Choroid plexus epithelial cell (primary cell): ENCODE measurements at regions not wholly inside any gene's neighbourhood (a gene's known extent, or its start where the extent isn't known, plus 50 kb on each side); places are given as distances from the start of the nearest gene placed in this dataset.

Experiments used
- DNase-seq: peaks from one replicate; pipeline ENCODE4 v3.0.0-alpha.2; 2010; ENCODE audit warnings: low read depth
- H3K4me3 ChIP-seq: 2 replicates; pipeline ENCODE4 v1.5.1; 2011; ENCODE audit warnings: low read depth, mild to moderate bottlenecking, control low read depth, low read length, moderate library complexity
- TF ChIP-seq, protein P1 (sequence below): conservative IDR thresholded peaks from 2 replicates; pipeline ENCODE4 v1.5.1; 2011; ENCODE audit warnings: low read depth, mild to moderate bottlenecking, control low read depth, inconsistent platforms, low read length, moderate library complexity

DNA sequence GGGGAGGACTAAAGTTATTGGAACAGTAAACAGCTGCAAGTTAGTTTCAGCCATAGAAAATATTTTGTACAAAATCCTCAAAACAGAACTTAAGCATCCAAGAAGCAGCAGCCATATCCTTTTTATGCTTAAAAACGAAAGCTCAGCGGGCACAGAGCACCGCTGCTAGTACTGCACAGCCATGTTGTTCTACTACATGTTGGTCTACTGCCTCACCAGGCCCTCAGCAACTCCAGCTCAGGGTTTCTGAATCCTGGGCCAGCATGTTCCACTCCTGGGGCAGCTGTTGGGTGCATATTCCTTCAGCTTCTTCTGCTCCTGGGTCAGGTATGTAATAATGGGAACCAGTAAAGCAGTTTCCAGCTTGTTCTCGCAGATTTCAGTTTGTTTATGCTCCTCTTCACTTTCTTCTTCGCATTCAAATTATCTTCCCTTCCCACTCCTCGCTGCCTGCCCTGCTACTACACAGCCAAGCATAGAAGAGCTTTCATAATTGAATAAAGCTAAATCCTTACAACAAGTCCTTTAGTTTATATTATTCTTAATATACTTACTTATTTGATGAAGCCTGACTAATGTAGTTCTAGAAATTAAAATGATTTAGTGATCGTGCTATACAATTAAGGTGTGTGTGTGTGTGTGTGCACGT lies 820.5 kb upstream of the ATXN8OS start:
- no peak overlapping the region for H3K4me3 ChIP-seq
- TF ChIP-seq, protein P1, sequence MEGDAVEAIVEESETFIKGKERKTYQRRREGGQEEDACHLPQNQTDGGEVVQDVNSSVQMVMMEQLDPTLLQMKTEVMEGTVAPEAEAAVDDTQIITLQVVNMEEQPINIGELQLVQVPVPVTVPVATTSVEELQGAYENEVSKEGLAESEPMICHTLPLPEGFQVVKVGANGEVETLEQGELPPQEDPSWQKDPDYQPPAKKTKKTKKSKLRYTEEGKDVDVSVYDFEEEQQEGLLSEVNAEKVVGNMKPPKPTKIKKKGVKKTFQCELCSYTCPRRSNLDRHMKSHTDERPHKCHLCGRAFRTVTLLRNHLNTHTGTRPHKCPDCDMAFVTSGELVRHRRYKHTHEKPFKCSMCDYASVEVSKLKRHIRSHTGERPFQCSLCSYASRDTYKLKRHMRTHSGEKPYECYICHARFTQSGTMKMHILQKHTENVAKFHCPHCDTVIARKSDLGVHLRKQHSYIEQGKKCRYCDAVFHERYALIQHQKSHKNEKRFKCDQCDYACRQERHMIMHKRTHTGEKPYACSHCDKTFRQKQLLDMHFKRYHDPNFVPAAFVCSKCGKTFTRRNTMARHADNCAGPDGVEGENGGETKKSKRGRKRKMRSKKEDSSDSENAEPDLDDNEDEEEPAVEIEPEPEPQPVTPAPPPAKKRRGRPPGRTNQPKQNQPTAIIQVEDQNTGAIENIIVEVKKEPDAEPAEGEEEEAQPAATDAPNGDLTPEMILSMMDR: no peak
- DNase-seq: no peak

DNA sequence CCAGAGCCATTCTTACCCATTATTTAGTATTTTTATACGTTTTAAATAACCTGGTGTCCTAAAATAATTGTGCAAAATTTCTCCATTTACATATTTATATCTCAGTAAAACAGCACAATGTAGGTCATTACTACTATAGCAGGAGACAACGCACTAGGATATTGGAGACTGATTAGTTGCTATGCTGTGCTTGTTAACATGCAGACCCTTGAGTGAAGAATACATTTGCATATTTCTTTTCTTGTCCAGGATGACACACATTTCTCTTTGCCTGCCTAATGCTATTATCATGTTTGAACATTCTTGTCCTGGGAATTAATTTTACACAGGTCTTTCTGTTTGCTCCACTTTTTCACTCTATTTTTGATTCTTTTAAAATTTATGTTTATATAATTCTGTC lies 823.8 kb upstream of the ATXN8OS start:
- TF ChIP-seq, protein P1: no peak
- H3K4me3 ChIP-seq: no peak overlapping the region

DNA sequence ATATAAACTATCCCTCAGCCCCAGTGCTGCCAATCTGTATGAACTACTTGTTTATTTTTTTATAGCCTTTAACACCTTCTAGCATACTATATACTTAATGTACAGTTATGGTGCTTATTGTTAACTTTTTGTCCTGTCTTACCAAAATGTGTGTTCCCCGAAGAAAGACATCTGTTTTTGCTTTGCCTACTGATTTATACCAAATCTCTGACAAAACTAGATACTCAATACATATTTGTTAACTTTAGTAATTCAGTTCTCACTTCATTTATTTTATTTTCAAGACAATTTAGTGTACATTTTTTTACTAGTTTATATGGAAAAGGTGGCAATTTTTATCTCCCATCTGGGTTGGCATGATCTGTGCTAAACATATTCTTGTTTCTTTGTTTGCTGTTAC lies 824.3 kb upstream of the ATXN8OS start:
- DNase-seq: no peak
- TF ChIP-seq, protein P1: no peak
- H3K4me3 ChIP-seq: no peak overlapping the region

More for the DNA sequence above, 823.8 kb upstream of the ATXN8OS start:
- no peak for DNase-seq

DNA sequence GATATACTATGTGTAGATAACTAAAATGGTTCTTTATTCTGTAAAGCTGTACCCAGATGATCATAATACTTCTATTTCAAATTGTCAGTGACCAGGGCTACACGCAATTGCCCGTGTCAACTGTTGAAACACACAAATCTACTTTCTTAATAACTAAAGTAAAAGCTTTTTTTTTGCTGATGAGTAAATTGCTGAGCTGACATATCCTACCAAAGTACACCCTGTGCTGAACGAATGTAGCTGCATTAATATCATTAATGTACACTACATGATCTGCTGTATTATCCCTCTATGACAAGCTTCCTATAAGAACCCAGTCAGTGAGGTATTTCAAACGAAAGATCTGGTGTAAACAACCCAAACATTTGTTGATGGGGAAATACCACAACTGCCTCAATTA lies 827.2 kb upstream of the ATXN8OS start:
- DNase-seq: no peak
- no peak overlapping the region for H3K4me3 ChIP-seq
- TF ChIP-seq, protein P1: no peak

DNA sequence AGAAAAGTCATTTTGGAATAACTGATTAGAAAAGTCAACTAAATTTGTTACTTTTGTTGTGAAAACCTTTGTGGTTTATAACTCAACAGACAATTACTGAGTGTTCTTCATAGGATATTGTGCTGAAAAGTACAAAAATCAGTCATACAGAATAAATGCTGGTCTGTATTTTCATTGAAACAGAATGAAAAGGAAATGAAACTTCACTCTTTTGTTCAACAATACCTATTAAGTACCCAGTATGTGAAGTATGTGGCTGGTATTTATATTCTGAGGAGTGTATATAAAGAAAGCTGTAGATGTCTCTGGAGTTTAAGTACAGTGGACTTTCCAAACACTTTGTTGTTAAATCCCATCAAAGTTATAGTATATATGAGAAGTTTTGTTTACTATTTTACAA lies 828.4 kb upstream of the ATXN8OS start:
- no peak overlapping the region for H3K4me3 ChIP-seq
- TF ChIP-seq, protein P1: no peak
- no peak for DNase-seq

DNA sequence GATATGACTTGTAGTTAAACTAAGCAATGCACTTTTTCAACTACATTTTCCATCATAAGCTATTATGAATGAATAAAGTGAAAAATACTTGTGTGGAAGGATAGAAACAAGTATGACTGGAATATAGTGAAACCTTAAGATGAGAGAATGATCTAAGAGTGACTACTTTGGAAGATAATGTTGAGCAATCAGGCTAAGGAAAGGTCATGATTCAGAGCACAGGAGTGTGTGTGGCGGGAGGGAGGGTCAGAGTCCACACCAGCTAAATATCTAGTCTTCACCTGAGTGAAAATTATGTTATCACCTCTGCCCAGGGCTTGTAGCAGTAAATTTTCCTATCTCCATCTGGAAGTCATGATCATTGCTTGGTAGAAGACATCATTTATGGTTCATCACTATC lies 833.4 kb upstream of the ATXN8OS start:
- no peak for DNase-seq
- H3K4me3 ChIP-seq: no peak overlapping the region
- TF ChIP-seq, protein P1: no peak

DNA sequence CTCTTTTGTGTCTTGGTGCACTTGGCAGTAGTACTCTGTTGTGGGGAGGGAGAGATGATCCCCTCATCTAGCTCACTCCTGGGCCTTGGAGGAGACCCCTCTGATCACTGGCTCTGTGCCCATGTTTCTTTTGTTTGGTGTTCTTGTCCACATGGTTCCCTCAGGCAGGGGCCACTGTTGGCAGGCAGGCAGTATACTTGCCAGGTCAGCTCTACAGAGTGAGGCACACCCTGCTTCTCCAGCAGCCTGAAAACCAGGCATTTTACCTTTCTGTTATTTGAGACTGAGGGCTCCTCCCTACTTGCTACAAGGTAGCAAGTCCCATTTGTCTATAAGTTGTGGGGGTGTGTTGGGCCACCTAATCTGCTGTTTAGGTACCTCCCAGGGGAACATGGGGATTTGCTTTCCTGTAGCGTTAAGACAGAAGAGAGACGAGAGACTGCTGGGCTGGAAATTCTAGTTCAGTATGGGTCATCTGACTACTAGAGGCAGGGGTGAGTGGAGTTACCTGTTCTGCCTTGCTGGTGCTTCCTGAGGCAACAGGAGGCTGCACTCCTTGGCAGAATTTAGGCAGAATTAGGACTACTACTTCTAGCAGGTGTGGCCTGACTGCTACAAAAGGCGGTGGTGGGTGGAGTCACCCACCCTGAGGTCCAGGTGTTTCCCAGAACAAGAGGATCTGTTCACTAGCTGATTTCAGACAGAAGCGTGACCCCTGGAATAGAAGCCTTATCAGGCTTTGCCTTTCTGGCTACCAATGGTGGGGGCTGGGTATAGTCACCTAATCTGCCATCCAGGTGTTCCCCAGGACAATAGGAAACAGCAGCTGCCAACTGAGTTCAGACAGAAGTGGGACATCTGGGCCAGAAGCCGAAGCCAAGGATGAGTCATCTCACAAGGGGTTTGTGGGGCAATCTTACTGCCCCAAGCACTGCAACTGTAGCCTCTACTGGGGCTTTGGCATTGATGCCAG lies 843.0 kb upstream of the ATXN8OS start:
- DNase-seq: no peak
- no peak overlapping the region for H3K4me3 ChIP-seq
- TF ChIP-seq, protein P1: no peak
